HG02759 (cell line): ENCODE measurements at regions not wholly inside any gene's neighbourhood (a gene's known extent, or its start where the extent isn't known, plus 50 kb on each side); places are given as distances from the start of the nearest gene placed in this dataset.
A peak's percentile ranks its signal among the peaks of the same experiment; 100 is the strongest.
"Not testable (repeated sequence)": the region's sequence is repeated elsewhere in the genome, so short reads cannot be mapped to it uniquely, and the experiment has no call there.

Experiments
- ATAC-seq: cut with Tn5 transposase; IDR thresholded peaks from one replicate; pipeline ENCODE4 v1.9.1; 2021; ENCODE audit warnings: mild to moderate bottlenecking, moderate library complexity; ENCODE audit not compliant: unreplicated experiment

DNA sequence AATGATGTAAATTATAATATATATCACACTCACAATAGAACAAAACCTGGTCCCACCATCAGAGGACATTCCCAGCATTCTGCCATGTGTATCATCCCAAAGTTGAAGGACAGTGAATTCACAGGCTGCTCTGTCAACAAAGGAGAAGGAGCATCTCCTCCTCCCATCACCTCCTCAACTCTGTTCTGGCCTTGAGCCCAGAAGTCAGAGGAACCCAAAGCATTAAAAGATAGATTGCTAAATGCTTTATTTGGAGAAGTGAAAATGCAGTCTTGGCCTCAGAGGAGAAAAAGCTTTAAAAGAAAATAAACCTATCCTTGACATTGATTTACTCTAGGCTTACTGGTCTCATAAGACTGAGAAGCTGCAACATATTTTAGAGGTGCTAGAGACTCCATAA, 268.8 kb upstream of the RASGEF1B start:
- ATAC-seq = no peak

GRCh38 chr4:81738891-81739290, 267.2 kb upstream of the RASGEF1B start:
- no peak for ATAC-seq

GRCh38 chr4:81737865-81738559, 266.3 kb upstream of the RASGEF1B start:
- ATAC-seq = no peak

DNA sequence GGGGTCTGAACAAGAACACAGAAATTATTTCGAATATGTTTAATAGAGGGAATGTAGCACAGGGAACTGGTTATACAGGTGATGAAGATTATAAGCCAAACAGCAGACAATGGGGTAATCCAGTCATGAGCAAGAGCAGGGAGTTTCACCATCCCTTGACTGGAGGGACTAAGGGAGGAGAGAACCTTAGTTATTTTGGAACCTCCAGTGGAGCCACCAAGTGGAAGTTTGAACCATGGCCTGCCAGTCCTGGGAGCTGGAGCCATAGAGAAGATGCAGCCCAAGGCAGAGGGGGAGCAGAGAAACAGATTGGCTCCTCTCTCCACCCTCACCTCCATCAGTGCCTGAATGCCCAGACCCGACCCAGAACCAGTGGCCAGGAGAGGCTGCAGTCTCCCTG, 264.6 kb upstream of the RASGEF1B start:
- no peak for ATAC-seq

DNA sequence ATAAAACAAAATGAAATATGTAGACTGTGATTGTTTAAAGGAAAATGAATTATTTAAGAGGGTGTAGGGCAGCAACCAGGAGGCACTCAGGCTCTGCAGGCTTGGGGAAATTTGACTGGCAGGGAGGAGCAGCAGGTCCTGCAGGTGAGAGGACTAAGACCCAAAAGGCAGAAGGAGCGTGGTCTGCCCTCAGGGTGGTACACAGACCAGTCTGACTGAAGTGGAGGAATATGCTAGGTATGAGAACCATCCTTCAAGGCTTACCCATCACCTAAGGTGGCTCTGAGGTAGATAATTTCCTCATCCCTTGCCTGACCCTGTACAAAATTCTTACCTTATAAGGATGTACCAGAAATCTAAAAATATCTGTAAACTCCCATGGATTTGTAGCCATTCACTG, 261.3 kb upstream of the RASGEF1B start:
- no peak for ATAC-seq

DNA sequence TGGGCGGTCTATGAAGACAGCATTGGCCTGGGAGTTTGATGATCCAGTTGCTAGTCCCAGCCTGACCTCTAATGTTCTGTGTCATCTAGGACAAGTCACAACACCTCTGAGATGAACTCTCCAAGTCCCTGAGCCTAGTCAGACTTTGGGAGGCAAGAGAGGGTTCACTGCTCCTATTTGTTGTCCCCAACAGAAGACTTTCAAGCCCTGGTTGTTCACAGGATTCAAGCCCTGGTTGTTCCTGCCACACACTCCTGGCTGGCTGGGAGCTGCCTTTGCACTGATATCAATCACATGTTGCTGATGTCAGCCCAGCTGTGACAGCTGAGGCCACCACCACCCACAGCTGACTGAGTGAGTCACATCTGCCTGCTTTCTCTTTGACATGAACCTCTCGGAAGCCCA, 253.2 kb upstream of the RASGEF1B start:
- peak; percentile 99 for ATAC-seq

- no peak for ATAC-seq
Measured at GRCh38 chr4:81723927-81724587, 252.3 kb upstream of the RASGEF1B start.

- no peak for ATAC-seq
Measured at GRCh38 chr4:81723019-81723884, 251.5 kb upstream of the RASGEF1B start.

- ATAC-seq = no peak
Measured at GRCh38 chr4:81722290-81722851, 250.7 kb upstream of the RASGEF1B start.

DNA sequence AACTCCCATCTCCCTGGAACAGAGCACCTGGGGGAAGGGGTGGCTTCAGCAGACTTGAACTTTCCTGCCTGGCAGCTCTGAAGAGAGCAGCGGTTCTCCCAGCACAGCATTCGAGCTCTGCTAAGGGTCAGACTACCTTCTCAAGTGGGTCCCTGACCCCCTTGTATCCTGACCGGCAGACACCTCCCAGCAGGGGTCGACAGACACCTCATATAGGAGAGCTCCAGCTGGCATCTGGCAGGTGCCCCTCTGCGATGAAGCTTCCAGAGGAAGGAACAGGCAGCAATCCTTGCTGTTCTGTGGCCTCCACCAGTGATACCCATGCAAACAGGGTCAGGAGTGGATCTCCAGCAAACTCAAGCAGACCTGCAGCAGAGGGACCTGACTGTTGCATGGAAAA, 244.1 kb upstream of the RASGEF1B start:
- no peak for ATAC-seq

DNA sequence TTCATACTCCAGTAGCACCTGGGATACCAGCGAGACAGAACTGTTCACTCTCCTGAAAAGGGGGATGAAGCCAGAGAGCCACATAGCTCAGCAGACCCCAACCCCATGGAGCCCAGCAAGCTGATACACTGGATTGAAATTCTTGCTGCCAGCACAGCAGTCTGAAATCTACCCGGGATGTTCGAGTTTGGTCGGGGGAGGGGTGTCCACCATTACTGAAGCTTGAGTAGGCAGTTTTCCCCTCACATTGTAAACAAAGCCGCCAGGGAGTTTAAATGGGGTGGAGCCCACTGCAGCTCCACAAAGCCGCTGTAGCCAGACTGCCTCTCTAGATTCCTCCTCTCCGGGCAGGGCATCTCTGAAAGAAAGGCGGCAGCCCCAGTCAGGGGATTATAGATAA, 243.7 kb upstream of the RASGEF1B start:
- ATAC-seq = not testable (repeated sequence)

DNA sequence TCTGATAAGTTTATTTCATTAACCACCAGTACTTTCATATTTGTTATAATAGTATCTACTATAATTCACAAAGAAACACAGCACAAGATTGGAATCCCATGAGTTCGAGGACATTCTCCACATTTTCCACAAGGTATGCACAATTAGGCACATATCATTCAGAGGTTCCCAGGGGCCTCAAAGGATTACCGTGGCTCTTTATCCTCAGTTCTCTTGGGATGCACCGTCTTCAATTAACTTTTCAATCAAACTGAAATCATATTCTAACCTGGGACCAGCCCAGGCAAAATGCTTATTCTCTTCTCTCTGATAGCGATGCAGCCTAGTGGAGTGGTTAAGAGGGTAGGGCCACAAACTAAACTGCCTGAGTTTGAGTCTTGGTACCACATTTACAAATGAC, 242.6 kb upstream of the RASGEF1B start:
- ATAC-seq = no peak

GRCh38 chr4:81712714-81713113, 241.0 kb upstream of the RASGEF1B start:
- ATAC-seq = no peak

- ATAC-seq = no peak
Measured at GRCh38 chr4:81704461-81704860, 232.8 kb upstream of the RASGEF1B start.

GRCh38 chr4:81700189-81700588, 228.5 kb upstream of the RASGEF1B start:
- no peak for ATAC-seq

DNA sequence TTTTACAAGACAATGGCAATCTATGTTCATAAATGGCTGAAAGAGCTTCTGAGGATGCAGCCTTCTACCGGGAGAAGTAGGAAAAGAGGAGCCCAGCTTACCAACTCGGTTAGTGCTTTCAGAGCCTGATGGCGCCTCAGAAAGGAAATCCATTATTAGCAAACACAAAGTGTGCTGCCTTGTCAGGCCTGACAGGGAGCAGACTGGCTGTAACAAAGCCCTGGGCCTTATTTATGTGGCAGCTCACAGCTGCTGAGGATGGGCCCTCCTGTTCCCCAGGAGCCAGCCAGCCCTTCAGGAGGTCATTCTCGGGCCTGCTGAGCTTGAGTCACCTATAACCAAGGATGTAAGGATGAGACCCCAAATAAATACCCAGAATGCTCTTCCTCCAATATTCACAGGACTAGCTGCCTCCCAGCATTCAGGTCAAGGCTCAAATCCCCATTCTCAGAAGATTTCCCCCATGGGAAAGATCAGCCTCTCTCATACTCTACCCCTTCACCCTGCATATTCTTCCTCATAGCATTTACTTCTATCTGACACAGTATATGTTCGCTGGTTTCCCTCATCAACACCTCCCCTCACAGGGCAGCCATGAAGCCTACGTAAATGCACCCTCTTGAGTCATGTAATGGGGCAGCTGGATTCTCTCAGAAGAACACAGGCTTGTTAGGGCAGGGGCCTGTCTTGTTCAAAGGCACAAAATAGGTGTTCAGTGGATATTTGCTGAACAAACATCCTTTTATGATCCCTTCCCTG, 227.0 kb upstream of the RASGEF1B start:
- ATAC-seq = no peak

- no peak for ATAC-seq
Measured at GRCh38 chr4:81694176-81694913, 222.6 kb upstream of the RASGEF1B start.

DNA sequence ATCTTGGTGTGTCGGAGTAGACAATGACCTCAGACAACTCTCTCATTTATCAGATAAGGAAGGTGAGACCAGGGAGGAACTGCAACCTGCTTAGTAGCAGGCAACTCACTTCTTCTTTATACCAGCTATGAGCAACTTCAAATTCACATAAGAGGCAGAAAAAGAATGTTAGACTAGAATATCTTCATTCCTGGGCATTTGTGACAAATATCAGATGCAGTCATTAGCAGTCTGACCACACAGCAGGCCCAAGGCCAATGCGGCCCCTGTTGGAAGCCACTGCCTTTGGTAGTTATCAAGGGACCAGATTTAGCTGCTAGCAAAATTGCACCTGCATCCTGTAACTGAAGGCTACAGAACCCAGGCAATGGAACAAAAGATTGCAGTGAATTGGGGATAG, 219.2 kb upstream of the RASGEF1B start:
- no peak for ATAC-seq

- no peak for ATAC-seq
Measured at GRCh38 chr4:81688085-81688484, 216.4 kb upstream of the RASGEF1B start.

DNA sequence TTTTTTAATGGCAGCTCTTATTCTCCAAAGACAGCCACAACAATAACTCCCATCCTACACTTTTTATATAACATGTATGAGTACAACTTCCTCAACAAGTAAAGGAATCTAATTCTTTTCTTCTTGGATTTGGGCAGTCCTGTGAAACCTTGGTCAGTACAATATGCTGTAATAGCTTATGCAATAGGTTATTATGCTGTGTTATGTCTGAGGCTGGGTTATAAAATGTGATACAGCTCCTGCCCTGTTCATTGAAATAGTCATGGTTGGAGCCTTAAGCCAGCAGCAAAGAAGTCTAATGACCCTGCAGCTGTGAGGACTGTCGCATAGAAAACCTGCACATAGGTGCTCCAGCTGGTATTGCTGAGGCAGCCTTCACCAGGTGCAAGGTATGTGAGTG, 215.8 kb upstream of the RASGEF1B start:
- ATAC-seq = no peak
